Stomach smooth muscle (tissue), 2 donors: ENCODE measurements at regions not wholly inside any gene's neighbourhood (a gene's known extent, or its start where the extent isn't known, plus 50 kb on each side); places are given as distances from the start of the nearest gene placed in this dataset.

ENCODE experiments used
- H3K27ac ChIP-seq: one replicate; pipeline ENCODE4 v1.7.0; 2013; ENCODE audit warnings: mild to moderate bottlenecking, low read length, inconsistent platforms
- H3K27me3 ChIP-seq, 2 donors: one replicate each; pipeline ENCODE4 v1.7.0; 2013; ENCODE audit warnings: low read length in 2 of 2; ENCODE audit not compliant: insufficient read depth in 2 of 2, control insufficient read depth in 1 of 2
- H3K36me3 ChIP-seq, 2 donors: one replicate each; pipeline ENCODE4 v1.7.0; 2013; ENCODE audit warnings: low read length in 2 of 2; ENCODE audit not compliant: control insufficient read depth in 2 of 2, insufficient read depth in 2 of 2
- H3K4me1 ChIP-seq: one replicate; pipeline ENCODE4 v1.7.0; 2013; ENCODE audit warnings: low read length; ENCODE audit not compliant: control insufficient read depth, insufficient read depth
- H3K4me3 ChIP-seq, 2 donors: one replicate each; pipeline ENCODE4 v1.7.0; 2013; ENCODE audit warnings: low read length in 2 of 2
- H3K9ac ChIP-seq, 2 donors: one replicate each; pipeline ENCODE4 v1.7.0; 2013; ENCODE audit warnings: low read length in 2 of 2, mild to moderate bottlenecking in 1 of 2
- H3K9me3 ChIP-seq, 2 donors: one replicate each; pipeline ENCODE4 v1.7.0; 2013; ENCODE audit warnings: low read length in 2 of 2; ENCODE audit not compliant: control insufficient read depth in 2 of 2
- donor health status: healthy.
- donor health status: Pancreatic carcinoma.

- H3K36me3 ChIP-seq: no peaks in the 10 kb centered on the region
- H3K27me3 ChIP-seq: no peaks in the 10 kb centered on the region
- no peak overlapping the region for H3K9ac ChIP-seq
- H3K4me3 ChIP-seq: no peak overlapping the region
- H3K4me1 ChIP-seq: no peaks in the 10 kb centered on the region
- H3K27ac ChIP-seq: no peak overlapping the region
- H3K9me3 ChIP-seq: no peaks in the 10 kb centered on the region
Measured at GRCh38 chr20:22414305-22414742, 170.0 kb downstream of the FOXA2 start.

DNA sequence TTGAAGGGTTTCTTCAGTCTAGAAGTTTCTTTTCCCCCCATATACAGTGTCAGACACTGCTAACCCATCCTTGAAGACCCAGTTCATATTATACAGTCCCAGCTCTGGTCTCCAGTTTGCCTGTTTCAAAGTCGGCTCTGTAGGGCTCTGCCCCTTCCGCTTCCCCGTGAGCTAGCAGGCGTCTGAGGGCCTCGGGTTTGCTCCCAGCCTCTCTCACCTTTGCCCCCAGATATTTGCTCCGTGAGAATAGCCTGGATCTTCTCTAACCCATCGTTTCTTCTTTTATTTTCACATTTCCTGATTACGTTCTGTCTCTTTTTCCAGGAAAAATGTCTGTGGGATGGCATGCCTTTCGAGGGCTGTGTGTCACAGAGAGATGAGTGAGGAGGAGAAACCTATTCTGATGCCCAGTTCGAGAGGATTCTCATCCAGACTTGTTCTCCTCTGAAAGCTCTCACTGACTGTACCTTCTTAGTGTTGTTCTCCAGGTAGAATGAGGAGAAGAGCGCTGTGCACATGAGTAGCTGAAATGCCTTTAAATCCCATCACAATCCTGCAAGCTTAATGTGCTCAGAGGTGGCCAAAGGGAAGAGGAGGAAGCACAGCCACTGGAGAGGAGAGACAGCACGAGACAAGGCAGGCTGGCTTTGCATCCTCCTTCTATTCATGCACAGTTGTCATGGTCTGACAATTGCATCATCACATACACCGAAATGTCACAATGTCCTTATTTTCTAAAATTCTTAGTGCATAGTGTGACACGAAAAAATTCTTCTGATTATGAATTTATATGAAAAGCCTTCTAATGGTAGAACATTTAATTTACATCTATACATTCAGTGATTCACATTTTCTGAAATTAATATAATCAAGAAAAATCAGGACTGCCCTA is 171.1 kb downstream of the FOXA2 start:
- no peak overlapping the region for H3K27ac ChIP-seq
- H3K9me3 ChIP-seq: no peaks in the 10 kb centered on the region
- no peak overlapping the region for H3K9ac ChIP-seq

DNA sequence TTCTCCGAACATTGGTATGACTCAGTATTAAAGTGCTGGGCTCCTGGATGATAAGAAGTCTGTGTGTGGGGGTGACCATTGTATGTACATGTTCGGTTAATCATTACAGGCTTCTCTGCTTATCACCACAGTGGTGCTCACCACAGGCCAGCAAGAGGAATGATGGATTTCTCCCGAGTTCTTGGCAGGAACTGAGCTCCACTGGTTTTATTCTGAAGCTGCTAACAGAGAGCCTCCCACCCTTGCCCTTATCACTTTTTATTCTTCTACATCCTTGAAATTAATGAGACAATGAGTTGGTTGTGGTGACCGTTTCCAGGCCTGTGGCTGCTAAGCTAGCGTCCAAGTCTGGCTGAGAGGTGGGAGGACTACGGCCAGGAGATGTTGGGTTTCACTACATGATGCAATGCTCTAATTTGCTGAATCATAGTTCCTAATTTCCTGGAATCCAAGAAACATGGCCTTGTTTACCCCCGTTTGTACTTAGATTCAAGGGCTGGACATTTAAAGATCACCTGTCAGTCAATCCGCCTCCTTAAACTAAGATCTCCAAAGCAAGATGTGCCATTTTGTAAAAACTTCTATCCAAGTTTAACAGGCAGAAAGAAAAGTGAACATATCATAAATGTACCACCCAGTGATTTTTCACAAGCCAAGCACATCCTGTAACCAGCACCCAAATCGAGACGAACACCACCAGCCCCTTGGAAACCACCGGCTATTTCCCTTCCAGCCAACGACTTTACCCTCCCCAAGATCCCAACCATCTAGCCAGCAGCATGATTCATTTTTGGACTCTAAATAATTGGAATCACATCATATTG is 172.5 kb downstream of the FOXA2 start:
- Histone ChIP-seq H3K27ac (no peak overlapping the region), H3K9ac (no peak overlapping the region), H3K4me1 (no peaks in the 10 kb centered on the region), H3K36me3 (no peaks in the 10 kb centered on the region), H3K27me3 (no peaks in the 10 kb centered on the region), H3K9me3 (no peaks in the 10 kb centered on the region), H3K4me3 (no peak overlapping the region)

More for the DNA sequence above, 171.1 kb downstream of the FOXA2 start:
- no peaks in the 10 kb centered on the region for H3K27me3 ChIP-seq
- H3K36me3 ChIP-seq: no peaks in the 10 kb centered on the region
- no peak overlapping the region for H3K4me3 ChIP-seq
- no peaks in the 10 kb centered on the region for H3K4me1 ChIP-seq

DNA sequence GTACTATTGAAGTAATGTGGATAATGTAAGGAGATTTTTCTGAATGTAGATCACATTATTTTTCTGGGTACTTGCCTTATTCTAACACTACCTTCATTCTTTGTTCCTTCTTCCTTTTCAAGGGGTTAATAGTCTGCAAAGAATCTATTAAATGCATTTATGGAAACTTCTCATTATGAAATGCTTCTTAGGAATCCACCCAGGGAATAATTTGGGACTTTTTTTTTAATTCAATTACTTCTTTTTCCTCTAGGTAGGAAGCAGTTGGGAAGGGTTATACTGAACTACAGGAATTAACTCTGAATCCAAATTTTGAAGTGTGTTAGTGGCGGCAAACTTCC is 173.1 kb downstream of the FOXA2 start:
- no peaks in the 10 kb centered on the region for H3K36me3 ChIP-seq
- H3K27me3 ChIP-seq: no peaks in the 10 kb centered on the region
- H3K4me1 ChIP-seq: no peaks in the 10 kb centered on the region
- no peak overlapping the region for H3K27ac ChIP-seq
- no peak overlapping the region for H3K9ac ChIP-seq
- H3K4me3 ChIP-seq: no peak overlapping the region
- H3K9me3 ChIP-seq: no peaks in the 10 kb centered on the region

- no peaks in the 10 kb centered on the region for H3K9me3 ChIP-seq
- no peak overlapping the region for H3K4me3 ChIP-seq
- H3K9ac ChIP-seq: no peak overlapping the region
- no peak overlapping the region for H3K27ac ChIP-seq
- no peaks in the 10 kb centered on the region for H3K36me3 ChIP-seq
- H3K27me3 ChIP-seq: no peaks in the 10 kb centered on the region
- no peaks in the 10 kb centered on the region for H3K4me1 ChIP-seq
Measured at GRCh38 chr20:22410556-22411130, 173.7 kb downstream of the FOXA2 start.

DNA sequence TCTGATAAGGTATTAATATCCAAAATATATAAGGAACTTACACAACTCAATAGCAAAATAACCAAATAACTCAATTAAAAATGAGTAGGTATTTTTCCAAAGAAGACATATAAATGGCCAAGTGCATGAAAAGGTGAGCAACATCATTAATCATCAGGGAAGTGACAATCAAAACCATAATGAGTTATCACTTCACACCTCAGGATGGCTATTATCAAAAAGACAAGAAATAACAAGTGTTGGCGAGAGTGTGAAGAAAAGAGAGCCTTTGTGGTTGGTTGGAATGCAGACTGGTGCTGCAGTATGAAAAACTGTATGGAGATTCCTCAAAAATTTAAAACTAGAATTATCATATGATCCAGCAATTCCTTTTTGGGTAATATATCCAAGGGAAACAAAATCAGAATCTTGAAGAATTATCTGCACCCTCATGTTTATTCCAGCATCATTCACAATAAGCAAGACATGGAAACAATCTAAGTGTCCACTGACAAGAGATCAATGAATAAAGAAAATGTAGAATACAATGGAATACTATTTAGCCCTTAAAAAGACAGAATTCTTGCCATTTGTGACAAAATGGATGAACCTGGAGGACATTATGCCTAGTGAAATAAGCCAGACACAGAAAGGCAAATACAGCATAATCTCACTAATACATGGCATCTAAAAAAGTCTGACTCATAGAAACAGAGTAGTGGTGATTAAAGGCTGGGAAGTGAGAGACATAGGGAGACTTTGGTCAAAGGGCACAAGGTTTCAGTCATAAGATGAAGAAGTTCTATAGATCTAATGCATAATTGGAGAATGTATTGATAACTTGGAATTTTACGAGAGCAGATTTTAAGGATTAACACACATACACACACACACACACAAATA is 175.6 kb downstream of the FOXA2 start:
- no peak overlapping the region for H3K27ac ChIP-seq
- H3K36me3 ChIP-seq: no peaks in the 10 kb centered on the region
- no peaks in the 10 kb centered on the region for H3K4me1 ChIP-seq
- no peak overlapping the region for H3K9ac ChIP-seq
- H3K9me3 ChIP-seq: no peaks in the 10 kb centered on the region
- peaks cover 0 to 4% of the 10 kb centered on the region in 2 donors for H3K27me3 ChIP-seq
- H3K4me3 ChIP-seq: no peak overlapping the region

DNA sequence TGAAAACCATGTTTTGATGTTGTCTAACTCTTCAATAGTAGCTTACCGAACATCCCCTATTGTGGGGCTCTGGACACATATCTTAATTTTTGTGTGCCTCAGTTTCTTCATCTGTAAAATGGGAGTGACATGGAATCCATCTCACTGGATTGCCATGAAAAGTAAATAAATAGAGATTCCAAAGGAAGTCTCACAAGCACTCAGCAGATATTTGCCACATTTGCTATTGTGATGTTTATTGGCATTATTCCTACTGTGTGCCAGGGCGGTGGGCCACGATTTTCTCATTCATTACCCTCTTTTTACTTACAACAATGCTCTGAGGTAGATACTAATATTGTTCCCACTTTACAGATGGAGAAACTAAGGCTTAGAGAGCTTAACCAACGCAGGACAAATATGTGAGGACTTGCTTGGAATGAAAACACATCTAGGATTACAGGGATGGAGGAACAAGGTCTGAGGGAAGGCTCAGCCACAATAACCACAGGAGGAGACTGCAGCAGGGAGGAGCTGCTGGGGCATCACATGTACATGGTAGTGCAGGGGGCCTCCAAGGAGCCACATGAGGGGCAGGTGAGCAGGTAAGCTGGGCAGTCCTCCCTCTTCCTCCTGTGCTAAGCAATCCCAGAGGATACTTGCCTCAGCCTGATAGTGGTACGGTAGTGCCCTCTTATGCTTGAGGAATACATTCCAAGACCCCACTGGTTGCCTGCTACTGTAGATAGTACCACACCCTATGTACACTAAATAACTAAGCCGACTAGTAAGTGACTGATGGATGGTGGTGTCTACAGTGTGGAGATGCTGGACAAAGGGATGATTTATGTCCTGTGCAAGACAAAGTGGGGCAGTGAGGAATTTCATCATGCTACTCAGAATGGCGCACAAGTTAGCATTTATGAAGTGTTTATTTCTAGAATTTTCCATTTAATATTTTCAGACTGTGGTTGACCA is 176.9 kb downstream of the FOXA2 start:
- peaks cover 5% of the 10 kb centered on the region for H3K4me1 ChIP-seq
- H3K9me3 ChIP-seq: no peaks in the 10 kb centered on the region
- H3K27ac ChIP-seq: no peak overlapping the region
- H3K36me3 ChIP-seq: no peaks in the 10 kb centered on the region
- peaks cover 0 to 12% of the 10 kb centered on the region in 2 donors for H3K27me3 ChIP-seq
- H3K9ac ChIP-seq: no peak overlapping the region
- no peak overlapping the region for H3K4me3 ChIP-seq

DNA sequence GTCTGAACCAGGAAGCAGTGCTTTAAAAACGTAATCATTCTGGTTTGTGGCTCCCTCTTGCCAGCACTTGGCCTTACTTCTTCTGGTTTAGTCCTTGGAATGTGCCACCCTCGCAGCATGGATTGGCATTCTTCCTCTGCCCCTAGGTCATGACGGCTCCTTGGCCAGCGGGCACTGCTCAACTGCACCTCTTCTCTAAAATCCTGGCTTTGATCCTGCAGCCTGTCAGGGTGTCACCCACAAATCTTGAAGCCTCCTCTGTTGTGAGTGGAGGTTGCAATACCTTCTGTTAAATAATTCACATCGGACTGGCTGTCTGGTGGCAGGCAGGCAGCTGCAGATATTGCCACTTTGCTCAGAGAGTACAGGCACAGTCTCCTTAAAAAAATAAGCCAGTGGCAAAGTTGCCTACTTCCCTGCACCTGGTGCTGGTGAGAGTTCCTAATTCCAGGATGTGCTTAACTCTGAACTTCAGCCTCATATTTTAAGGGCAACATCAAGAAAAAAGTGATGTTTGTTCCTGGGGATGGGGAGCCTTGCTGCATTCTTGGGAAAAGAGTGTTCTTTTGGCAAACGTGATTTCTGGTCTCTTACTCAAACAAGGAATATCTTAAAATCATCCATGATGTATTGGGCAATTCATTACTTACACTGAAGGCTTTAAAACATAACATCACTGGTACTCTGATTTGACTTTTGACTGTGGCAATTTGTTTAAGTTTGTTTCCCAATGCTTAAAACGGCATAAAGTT is 179.8 kb downstream of the FOXA2 start:
- Histone ChIP-seq H3K27ac (no peak overlapping the region), H3K4me3 (no peak overlapping the region), H3K9me3 (no peaks in the 10 kb centered on the region), H3K9ac (no peak overlapping the region), H3K27me3 (peaks cover 2 to 12% of the 10 kb centered on the region in 2 donors), H3K36me3 (no peaks in the 10 kb centered on the region), H3K4me1 (peaks cover 5% of the 10 kb centered on the region)
